ENCODE measurements at regions not wholly inside any gene's neighbourhood (a gene's known extent, or its start where the extent isn't known, plus 50 kb on each side); places are given as distances from the start of the nearest gene placed in this dataset.

DNA sequence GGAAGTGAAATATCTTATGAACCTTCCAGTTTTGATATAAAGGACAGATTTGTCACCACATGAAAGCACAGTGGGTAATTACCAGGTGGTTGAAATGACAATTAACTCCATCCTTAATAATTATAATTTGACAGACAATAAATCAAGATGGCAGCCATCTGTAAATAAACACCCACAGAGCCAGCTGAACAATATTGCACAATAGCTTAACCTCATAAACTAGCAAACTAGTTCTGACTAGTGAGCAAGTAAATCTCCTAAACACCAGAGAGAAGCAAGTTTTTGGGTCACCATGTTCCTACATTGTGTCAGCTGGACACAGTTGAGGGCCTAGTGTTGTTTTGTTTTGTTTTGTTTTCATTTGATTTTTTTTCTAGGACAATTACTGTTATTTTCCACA is 577.4 kb downstream of the ACTL7B start:
- no peaks in the 10 kb centered on the region for H3K36me3 ChIP-seq (ENCODE audit: control insufficient read depth, insufficient read depth, low read length)
- TF ChIP-seq, protein P1, sequence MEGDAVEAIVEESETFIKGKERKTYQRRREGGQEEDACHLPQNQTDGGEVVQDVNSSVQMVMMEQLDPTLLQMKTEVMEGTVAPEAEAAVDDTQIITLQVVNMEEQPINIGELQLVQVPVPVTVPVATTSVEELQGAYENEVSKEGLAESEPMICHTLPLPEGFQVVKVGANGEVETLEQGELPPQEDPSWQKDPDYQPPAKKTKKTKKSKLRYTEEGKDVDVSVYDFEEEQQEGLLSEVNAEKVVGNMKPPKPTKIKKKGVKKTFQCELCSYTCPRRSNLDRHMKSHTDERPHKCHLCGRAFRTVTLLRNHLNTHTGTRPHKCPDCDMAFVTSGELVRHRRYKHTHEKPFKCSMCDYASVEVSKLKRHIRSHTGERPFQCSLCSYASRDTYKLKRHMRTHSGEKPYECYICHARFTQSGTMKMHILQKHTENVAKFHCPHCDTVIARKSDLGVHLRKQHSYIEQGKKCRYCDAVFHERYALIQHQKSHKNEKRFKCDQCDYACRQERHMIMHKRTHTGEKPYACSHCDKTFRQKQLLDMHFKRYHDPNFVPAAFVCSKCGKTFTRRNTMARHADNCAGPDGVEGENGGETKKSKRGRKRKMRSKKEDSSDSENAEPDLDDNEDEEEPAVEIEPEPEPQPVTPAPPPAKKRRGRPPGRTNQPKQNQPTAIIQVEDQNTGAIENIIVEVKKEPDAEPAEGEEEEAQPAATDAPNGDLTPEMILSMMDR (IDR thresholded peaks at IDR 0.05; ENCODE audit: insufficient read depth, low read length, severe bottlenecking) = no peak
- H3K4me3 ChIP-seq (ENCODE audit: low read depth, low read length) = no peak overlapping the region
- H3K27me3 ChIP-seq (ENCODE audit: control insufficient read depth, insufficient read depth, low read length) = no peaks in the 10 kb centered on the region
- FAIRE-seq (no peak), DNase-seq (ENCODE audit: low read depth) (no peak)

DNA sequence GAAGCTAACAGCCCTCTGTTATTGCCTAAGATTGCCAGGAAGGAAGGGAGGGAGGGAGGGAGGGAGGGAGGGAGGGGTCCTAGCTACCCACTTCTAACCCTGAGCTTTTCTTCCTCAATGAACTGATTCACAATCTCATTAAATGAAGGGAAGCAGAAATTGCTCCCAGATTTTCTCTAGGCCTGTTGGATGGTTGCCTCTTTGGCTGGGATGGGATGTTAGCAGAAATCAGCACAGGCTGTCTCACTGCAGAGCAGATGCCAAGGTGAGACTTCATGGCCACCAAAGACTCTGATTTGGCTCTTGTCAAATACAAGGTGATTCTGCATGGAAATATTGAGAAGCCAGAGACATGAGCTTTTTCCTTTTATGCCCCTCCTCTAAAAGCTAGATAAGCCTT is 578.6 kb downstream of the ACTL7B start:
- TF ChIP-seq, protein P1 (IDR thresholded peaks at IDR 0.05; ENCODE audit: insufficient read depth, low read length, severe bottlenecking) = no peak
- DNase-seq (ENCODE audit: low read depth) (no peak), FAIRE-seq (no peak)
- no peaks in the 10 kb centered on the region for H3K27me3 ChIP-seq (ENCODE audit: control insufficient read depth, insufficient read depth, low read length)
- H3K36me3 ChIP-seq (ENCODE audit: control insufficient read depth, insufficient read depth, low read length) = no peaks in the 10 kb centered on the region
- H3K4me3 ChIP-seq (ENCODE audit: low read depth, low read length) = no peak overlapping the region

- DNase-seq (ENCODE audit: low read depth) (no peak), FAIRE-seq (no peak)
- Histone ChIP-seq H3K4me3 (ENCODE audit: low read depth, low read length) (no peak overlapping the region), H3K36me3 (ENCODE audit: control insufficient read depth, insufficient read depth, low read length) (no peaks in the 10 kb centered on the region), H3K27me3 (ENCODE audit: control insufficient read depth, insufficient read depth, low read length) (no peaks in the 10 kb centered on the region)
- TF ChIP-seq, protein P1 (IDR thresholded peaks at IDR 0.05; ENCODE audit: insufficient read depth, low read length, severe bottlenecking) = no peak
Observed at GRCh38 chr9:108275906-108276305, 579.9 kb downstream of the ACTL7B start.

DNA sequence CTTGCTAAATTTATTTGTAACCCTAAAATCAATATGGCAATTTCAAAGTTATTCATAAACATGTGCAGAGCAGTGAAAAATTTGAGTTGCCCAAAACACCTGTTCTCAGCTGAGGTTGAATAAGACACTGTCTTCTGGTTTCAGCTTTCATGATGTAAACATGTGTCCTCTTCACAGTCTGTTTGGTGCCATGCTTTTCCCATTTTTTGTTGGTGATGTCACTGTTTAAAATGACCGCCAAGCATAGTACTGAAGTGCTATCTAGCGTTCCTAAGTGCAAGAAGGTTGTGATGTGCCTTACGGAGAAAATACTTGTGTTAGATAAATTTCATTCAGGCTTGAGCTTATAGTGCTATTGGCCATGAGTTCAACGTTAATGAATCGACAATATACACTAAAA is 580.8 kb downstream of the ACTL7B start:
- DNase-seq (ENCODE audit: low read depth) = no peak
- no peaks in the 10 kb centered on the region for H3K36me3 ChIP-seq (ENCODE audit: control insufficient read depth, insufficient read depth, low read length)
- peak; percentile 28 for FAIRE-seq
- H3K27me3 ChIP-seq (ENCODE audit: control insufficient read depth, insufficient read depth, low read length) = no peaks in the 10 kb centered on the region
- TF ChIP-seq, protein P1 (IDR thresholded peaks at IDR 0.05; ENCODE audit: insufficient read depth, low read length, severe bottlenecking) = no peak
- no peak overlapping the region for H3K4me3 ChIP-seq (ENCODE audit: low read depth, low read length)

DNA sequence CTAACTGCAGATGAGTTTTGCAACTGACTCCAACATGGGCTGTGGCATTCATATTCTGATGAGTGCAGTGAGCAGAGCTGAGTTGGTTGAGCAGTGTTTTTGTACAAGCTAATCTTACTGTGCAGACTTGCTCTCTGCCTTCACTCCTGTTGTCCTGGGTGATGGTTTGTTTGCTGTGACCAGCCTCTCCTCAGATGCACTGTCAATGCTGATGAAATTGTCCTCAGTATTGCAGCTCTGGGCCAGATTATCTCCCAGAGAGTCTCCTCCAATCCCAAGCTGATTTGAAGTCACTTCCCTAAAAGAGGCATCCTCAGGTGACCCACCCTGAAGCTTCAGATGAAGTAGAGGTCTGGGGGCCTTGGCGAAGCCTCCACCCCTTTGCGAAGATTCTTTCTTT is 581.8 kb downstream of the ACTL7B start:
- TF ChIP-seq, protein P1 (IDR thresholded peaks at IDR 0.05; ENCODE audit: insufficient read depth, low read length, severe bottlenecking) = no peak
- FAIRE-seq = peak; percentile 13
- no peak for DNase-seq (ENCODE audit: low read depth)
- Histone ChIP-seq H3K4me3 (ENCODE audit: low read depth, low read length) (no peak overlapping the region), H3K27me3 (ENCODE audit: control insufficient read depth, insufficient read depth, low read length) (no peaks in the 10 kb centered on the region), H3K36me3 (ENCODE audit: control insufficient read depth, insufficient read depth, low read length) (no peaks in the 10 kb centered on the region)

GRCh38 chr9:108272349-108272899 is 583.4 kb downstream of the ACTL7B start:
- FAIRE-seq (no peak), DNase-seq (ENCODE audit: low read depth) (peak; percentile 47)

More at GRCh38 chr9:108272349-108272899, 583.4 kb downstream of the ACTL7B start:
- H3K27me3 ChIP-seq (ENCODE audit: control insufficient read depth, insufficient read depth, low read length) = no peaks in the 10 kb centered on the region
- H3K4me3 ChIP-seq (ENCODE audit: low read depth, low read length) = peak overlapping the region; percentile 19
- TF ChIP-seq, protein P1 (IDR thresholded peaks at IDR 0.05; ENCODE audit: insufficient read depth, low read length, severe bottlenecking) = peak; percentile 87
- no peaks in the 10 kb centered on the region for H3K36me3 ChIP-seq (ENCODE audit: control insufficient read depth, insufficient read depth, low read length)

Measured in bronchial epithelial cell (primary cell).